ENCODE measurements at regions not wholly inside any gene's neighbourhood (a gene's known extent, or its start where the extent isn't known, plus 50 kb on each side); places are given as distances from the start of the nearest gene placed in this dataset.

DNA sequence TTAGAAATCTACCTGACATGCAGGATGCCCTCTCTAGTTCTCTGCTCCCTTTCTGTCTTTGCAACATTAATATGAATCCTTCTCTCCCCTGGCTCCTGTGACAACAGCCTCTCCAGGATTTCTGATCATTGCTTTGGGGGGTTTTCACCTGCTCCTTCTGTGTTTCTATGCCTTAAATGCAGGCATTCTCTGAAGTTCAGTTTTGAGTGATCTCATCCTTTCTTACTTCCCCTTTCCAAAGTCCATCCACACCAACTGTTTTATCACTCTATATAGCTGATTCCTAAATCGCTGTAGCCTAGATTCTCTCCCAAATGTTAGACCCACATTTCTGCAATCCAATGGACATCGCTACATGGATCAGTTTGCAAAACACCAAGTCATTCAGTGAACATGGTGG, 330.7 kb upstream of the NCAM1 start:
- TF ChIP-seq EZH2 (IDR thresholded peaks at IDR 0.05; ENCODE audit: borderline replicate concordance, low read depth, low read length, severe bottlenecking) (no peak), POLR2A (IDR thresholded peaks at IDR 0.05; ENCODE audit: low read depth, low read length) (no peak), POLR2AphosphoS5 (IDR thresholded peaks at IDR 0.05; ENCODE audit: insufficient read depth, low read depth, low read length) (no peak), MAX (IDR thresholded peaks at IDR 0.05; ENCODE audit: insufficient read depth, insufficient read length) (no peak), MYC (IDR thresholded peaks at IDR 0.05; ENCODE audit: low read depth, low read length) (no peak), JUN (IDR thresholded peaks at IDR 0.05; ENCODE audit: borderline replicate concordance, insufficient read depth, insufficient read length, low read depth) (no peak)
- TF ChIP-seq, protein P1, sequence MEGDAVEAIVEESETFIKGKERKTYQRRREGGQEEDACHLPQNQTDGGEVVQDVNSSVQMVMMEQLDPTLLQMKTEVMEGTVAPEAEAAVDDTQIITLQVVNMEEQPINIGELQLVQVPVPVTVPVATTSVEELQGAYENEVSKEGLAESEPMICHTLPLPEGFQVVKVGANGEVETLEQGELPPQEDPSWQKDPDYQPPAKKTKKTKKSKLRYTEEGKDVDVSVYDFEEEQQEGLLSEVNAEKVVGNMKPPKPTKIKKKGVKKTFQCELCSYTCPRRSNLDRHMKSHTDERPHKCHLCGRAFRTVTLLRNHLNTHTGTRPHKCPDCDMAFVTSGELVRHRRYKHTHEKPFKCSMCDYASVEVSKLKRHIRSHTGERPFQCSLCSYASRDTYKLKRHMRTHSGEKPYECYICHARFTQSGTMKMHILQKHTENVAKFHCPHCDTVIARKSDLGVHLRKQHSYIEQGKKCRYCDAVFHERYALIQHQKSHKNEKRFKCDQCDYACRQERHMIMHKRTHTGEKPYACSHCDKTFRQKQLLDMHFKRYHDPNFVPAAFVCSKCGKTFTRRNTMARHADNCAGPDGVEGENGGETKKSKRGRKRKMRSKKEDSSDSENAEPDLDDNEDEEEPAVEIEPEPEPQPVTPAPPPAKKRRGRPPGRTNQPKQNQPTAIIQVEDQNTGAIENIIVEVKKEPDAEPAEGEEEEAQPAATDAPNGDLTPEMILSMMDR (IDR thresholded peaks at IDR 0.05; ENCODE audit: extremely low read depth in 1 of 2, insufficient read depth in 1 of 2, low read depth in 1 of 2, low read length in 2 of 2): no peak
